CD14-positive monocyte (primary cell): ENCODE measurements at regions not wholly inside any gene's neighbourhood (a gene's known extent, or its start where the extent isn't known, plus 50 kb on each side); places are given as distances from the start of the nearest gene placed in this dataset.

Source experiments
- DNase-seq, 3 donors: peaks; one replicate each; pipeline ENCODE4 v3.0.0-alpha.2; 2011 to 2022
- H2AFZ ChIP-seq: 2 replicates; pipeline ENCODE4 v1.6.0; 2012; ENCODE audit warnings: mild to moderate bottlenecking, low read depth, low read length, inconsistent platforms; ENCODE audit not compliant: insufficient read depth, poor library complexity, severe bottlenecking
- H3K27ac ChIP-seq, 2 donors: 1 replicate in 1 of 2; 2 replicates in 1 of 2; pipeline ENCODE4 v1.5.1; 2012 to 2013; ENCODE audit warnings: low read length in 2 of 2, control low read depth in 1 of 2, inconsistent platforms in 1 of 2, low read depth in 1 of 2, mild to moderate bottlenecking in 1 of 2
- H3K27me3 ChIP-seq, 2 donors: one replicate each; pipeline versions ENCODE4 v1.6.0 to v1.6.1; 2011 to 2013; ENCODE audit warnings: low read length in 2 of 2; ENCODE audit not compliant: control insufficient read depth in 2 of 2, insufficient read depth in 2 of 2
- H3K36me3 ChIP-seq, 2 donors: replicated peaks in 1 of 2; 1 replicate in 1 of 2; 2 replicates in 1 of 2; pipeline versions ENCODE4 v1.5.1 to v1.6.1; 2012 to 2013; ENCODE audit warnings: low read length in 2 of 2, control low read depth in 1 of 2, inconsistent platforms in 1 of 2, mild to moderate bottlenecking in 1 of 2; ENCODE audit not compliant: insufficient read depth in 2 of 2, control insufficient read depth in 1 of 2
- H3K4me1 ChIP-seq, 2 donors: 1 replicate in 1 of 2; 2 replicates in 1 of 2; pipeline versions ENCODE4 v1.5.1 to v1.6.1; 2012 to 2013; ENCODE audit warnings: low read length in 2 of 2, control low read depth in 1 of 2, inconsistent platforms in 1 of 2, mild to moderate bottlenecking in 1 of 2, moderate library complexity in 1 of 2; ENCODE audit not compliant: insufficient read depth in 2 of 2, control insufficient read depth in 1 of 2
- H3K4me2 ChIP-seq: replicated peaks from 2 replicates; pipeline ENCODE3; 2012; ENCODE audit warnings: low read length, moderate library complexity, mild to moderate bottlenecking; ENCODE audit not compliant: poor library complexity, severe bottlenecking; ENCODE audit errors: extremely low read depth
- H3K4me3 ChIP-seq, 3 experiments: fragments of 200-600 bp in 1 of 3; sonication (generic) in 1 of 3; replicated peaks in 1 of 3; 1 replicate in 2 of 3; 2 replicates in 1 of 3; pipeline ENCODE4 v1.5.1; 2011 to 2013; ENCODE audit warnings: low read length in 3 of 3, mild to moderate bottlenecking in 3 of 3, control low read depth in 2 of 3, low read depth in 2 of 3, inconsistent platforms in 1 of 3, moderate library complexity in 1 of 3
- H3K79me2 ChIP-seq: 2 replicates; pipeline ENCODE4 v1.6.0; 2012; ENCODE audit warnings: mild to moderate bottlenecking, control low read depth, inconsistent platforms, low read length, moderate library complexity; ENCODE audit not compliant: insufficient read depth
- H3K9ac ChIP-seq: 2 replicates; pipeline ENCODE4 v1.6.0; 2017; ENCODE audit warnings: low read length, mild to moderate bottlenecking; ENCODE audit not compliant: insufficient read depth, poor library complexity, severe bottlenecking
- H3K9me3 ChIP-seq, 2 donors: replicated peaks in 1 of 2; 1 replicate in 1 of 2; 2 replicates in 1 of 2; pipeline versions ENCODE4 v1.5.1 to v1.6.1; 2012 to 2013; ENCODE audit warnings: low read length in 2 of 2, control low read depth in 1 of 2; ENCODE audit not compliant: control insufficient read depth in 1 of 2, insufficient read depth in 1 of 2
- H4K20me1 ChIP-seq: 2 replicates; pipeline ENCODE4 v1.6.0; 2012; ENCODE audit warnings: mild to moderate bottlenecking, low read length, control low read depth, moderate library complexity; ENCODE audit not compliant: insufficient read depth
- H3K27ac Mint-ChIP-seq, 7 donors: one replicate each; pipeline ENCODE4 v1.8.0; 2020; ENCODE audit warnings: mild to moderate bottlenecking in 7 of 7, mixed read lengths in 7 of 7, moderate library complexity in 6 of 7, inconsistent platforms in 2 of 7
- H3K27me3 Mint-ChIP-seq, 3 donors: one replicate each; pipeline ENCODE4 v1.8.0; 2021 to 2022; ENCODE audit warnings: low read depth in 3 of 3, mild to moderate bottlenecking in 3 of 3, mixed read lengths in 3 of 3, moderate library complexity in 3 of 3, inconsistent platforms in 1 of 3
- H3K36me3 Mint-ChIP-seq, 2 donors: one replicate each; pipeline ENCODE4 v1.8.0; 2020; ENCODE audit warnings: mixed read lengths in 2 of 2, inconsistent platforms in 1 of 2, mild to moderate bottlenecking in 1 of 2
- H3K4me1 Mint-ChIP-seq: one replicate; pipeline ENCODE4 v1.8.0; 2020; ENCODE audit warnings: mild to moderate bottlenecking, mixed read lengths
- H3K4me3 Mint-ChIP-seq, 2 donors: one replicate each; pipeline ENCODE4 v1.8.0; 2020; ENCODE audit warnings: mild to moderate bottlenecking in 2 of 2, mixed read lengths in 2 of 2, moderate library complexity in 1 of 2
- H3K9me3 Mint-ChIP-seq, 7 donors: one replicate each; pipeline ENCODE4 v1.8.0; 2020 to 2022; ENCODE audit warnings: mixed read lengths in 7 of 7, mild to moderate bottlenecking in 6 of 7, moderate library complexity in 6 of 7, inconsistent platforms in 2 of 7
- WGBS: methylation state at CpG from one replicate; pipeline ENCODE4 v1.1.5; 2013; ENCODE audit warnings: missing lambda C conversion rate; ENCODE audit not compliant: insufficient coverage; 5-methylcytosine and 5-hydroxymethylcytosine counted together
- intact Hi-C, 2 donors: fragments of 100-400 bp; cut with micrococcal nuclease; formaldehyde crosslinking; loops; one replicate each; pipeline versions ENCODE4 v1.15.0 to v1.15.1; 2023
- TF ChIP-seq, protein P1 (sequence below): fragments of 200-600 bp; IDR thresholded peaks from one replicate; pipeline ENCODE4 v1.8.0; 2022; ENCODE audit warnings: antibody characterized with exemption, mild to moderate bottlenecking

- no peak overlapping the region for H3K4me3 ChIP-seq
- H3K27me3 ChIP-seq = peaks cover 0 to 2% of the 10 kb centered on the region in 2 donors
- peaks cover 0 to 3% of the 10 kb centered on the region in 2 donors for H3K9me3 ChIP-seq
- Mint-ChIP-seq H3K27me3 (peaks cover 2 to 17% (median 9%) of the 10 kb centered on the region in 3 donors), H3K4me3 (no peak overlapping the region), H3K36me3 (no peaks in the 10 kb centered on the region), H3K4me1 (no peaks in the 10 kb centered on the region), H3K9me3 (peaks cover 0 to 8% (median 4%) of the 10 kb centered on the region in 7 donors), H3K27ac (no peak overlapping the region)
- TF ChIP-seq, protein P1, sequence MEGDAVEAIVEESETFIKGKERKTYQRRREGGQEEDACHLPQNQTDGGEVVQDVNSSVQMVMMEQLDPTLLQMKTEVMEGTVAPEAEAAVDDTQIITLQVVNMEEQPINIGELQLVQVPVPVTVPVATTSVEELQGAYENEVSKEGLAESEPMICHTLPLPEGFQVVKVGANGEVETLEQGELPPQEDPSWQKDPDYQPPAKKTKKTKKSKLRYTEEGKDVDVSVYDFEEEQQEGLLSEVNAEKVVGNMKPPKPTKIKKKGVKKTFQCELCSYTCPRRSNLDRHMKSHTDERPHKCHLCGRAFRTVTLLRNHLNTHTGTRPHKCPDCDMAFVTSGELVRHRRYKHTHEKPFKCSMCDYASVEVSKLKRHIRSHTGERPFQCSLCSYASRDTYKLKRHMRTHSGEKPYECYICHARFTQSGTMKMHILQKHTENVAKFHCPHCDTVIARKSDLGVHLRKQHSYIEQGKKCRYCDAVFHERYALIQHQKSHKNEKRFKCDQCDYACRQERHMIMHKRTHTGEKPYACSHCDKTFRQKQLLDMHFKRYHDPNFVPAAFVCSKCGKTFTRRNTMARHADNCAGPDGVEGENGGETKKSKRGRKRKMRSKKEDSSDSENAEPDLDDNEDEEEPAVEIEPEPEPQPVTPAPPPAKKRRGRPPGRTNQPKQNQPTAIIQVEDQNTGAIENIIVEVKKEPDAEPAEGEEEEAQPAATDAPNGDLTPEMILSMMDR = no peak
- H3K36me3 ChIP-seq = no peaks in the 10 kb centered on the region
- DNase-seq = no peak
- no peaks in the 10 kb centered on the region for H4K20me1 ChIP-seq
- intact Hi-C loops = no loop called here
- no peak overlapping the region for H3K9ac ChIP-seq
- H3K4me1 ChIP-seq = no peaks in the 10 kb centered on the region
- no peaks in the 10 kb centered on the region for H3K79me2 ChIP-seq
- no peak overlapping the region for H3K27ac ChIP-seq
- H2AFZ ChIP-seq = no peak overlapping the region
- H3K4me2 ChIP-seq = no peak overlapping the region
- no CpG with 5 or more reads among the region's 1 CpG for WGBS
These were observed 259.3 kb downstream of the RRAGC start for GRCh38 chr1:38600286-38600685.

DNA sequence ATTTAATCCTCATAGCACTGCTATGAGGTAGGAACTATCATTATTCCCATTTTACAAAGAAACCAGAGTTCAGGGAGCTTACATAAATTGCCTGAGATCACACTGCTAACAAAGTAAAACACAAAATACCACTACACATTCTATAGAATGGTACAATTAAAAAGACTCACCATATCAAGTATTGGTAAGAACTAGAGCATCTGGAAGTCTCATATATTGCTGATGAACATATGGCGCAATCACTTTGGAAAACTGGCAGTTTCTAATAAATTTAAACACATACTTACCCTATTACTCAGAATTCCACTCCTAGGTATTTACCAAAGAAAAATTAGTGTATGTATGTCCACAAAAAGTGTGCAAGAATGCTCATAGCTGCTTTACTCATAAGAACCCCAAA lies 261.5 kb downstream of the RRAGC start:
- peaks cover 6 to 21% (median 15%) of the 10 kb centered on the region in 7 donors for H3K9me3 Mint-ChIP-seq
- no peak overlapping the region for H3K27ac ChIP-seq
- no peaks in the 10 kb centered on the region for H3K79me2 ChIP-seq
- H3K9ac ChIP-seq = no peak overlapping the region
- TF ChIP-seq, protein P1 = no peak
- WGBS = no CpG with 5 or more reads among the region's 1 CpG
- no peaks in the 10 kb centered on the region for H3K4me1 Mint-ChIP-seq
- no peak for DNase-seq
- H3K4me3 ChIP-seq = no peak overlapping the region
- no peak overlapping the region for H3K27ac Mint-ChIP-seq
- no peaks in the 10 kb centered on the region for H3K4me1 ChIP-seq
- H3K27me3 Mint-ChIP-seq = peaks cover 5 to 26% (median 9%) of the 10 kb centered on the region in 3 donors
- no peaks in the 10 kb centered on the region for H3K36me3 Mint-ChIP-seq
- no peaks in the 10 kb centered on the region for H4K20me1 ChIP-seq
- H3K27me3 ChIP-seq = peaks cover 0 to 2% of the 10 kb centered on the region in 2 donors
- H2AFZ ChIP-seq = no peak overlapping the region
- no peak overlapping the region for H3K4me2 ChIP-seq
- H3K4me3 Mint-ChIP-seq = no peak overlapping the region
- H3K9me3 ChIP-seq = peaks cover 11 to 21% of the 10 kb centered on the region in 2 donors
- intact Hi-C loops = no loop called here
- H3K36me3 ChIP-seq = no peaks in the 10 kb centered on the region
